ENCODE measurements at regions not wholly inside any gene's neighbourhood (a gene's known extent, or its start where the extent isn't known, plus 50 kb on each side); places are given as distances from the start of the nearest gene placed in this dataset.

GRCh38 chr14:83624541-83624940 is 1905.4 kb upstream of the FLRT2 start:
- CTCF ChIA-PET = no interaction called here
- no peak for TF ChIP-seq ZNF239 (tag by site-specific recombination; IDR thresholded peaks at IDR 0.05)
- TF ChIP-seq ZNF514 (tag by site-specific recombination; IDR thresholded peaks at IDR 0.05) = no peak
- TF ChIP-seq ZNF76 (tag by site-specific recombination; IDR thresholded peaks at IDR 0.05; ENCODE audit: borderline replicate concordance, low read depth) = no peak
- TF ChIP-seq GLI2 (tag by site-specific recombination; IDR thresholded peaks at IDR 0.05; ENCODE audit: borderline replicate concordance, low read depth) = no peak
- no peak for TF ChIP-seq ZSCAN23 (tag by site-specific recombination; IDR thresholded peaks at IDR 0.05)
- no peak for TF ChIP-seq ZNF311 (tag by site-specific recombination; IDR thresholded peaks at IDR 0.05; ENCODE audit: borderline replicate concordance)
- TF ChIP-seq HOXC10 (CRISPR knock-in tag; IDR thresholded peaks at IDR 0.05) = no peak
- TF ChIP-seq ZNF2 (tag by site-specific recombination; IDR thresholded peaks at IDR 0.05) = no peak
- TF ChIP-seq ZNF274 (IDR thresholded peaks at IDR 0.05; ENCODE audit: low read length) = no peak
- no peak for TF ChIP-seq ZNF274 (tag by site-specific recombination; IDR thresholded peaks at IDR 0.05; ENCODE audit: borderline replicate concordance)
- no peak for TF ChIP-seq ZNF10 (tag by site-specific recombination; IDR thresholded peaks at IDR 0.05)
- no peak for TF ChIP-seq ZNF473 (tag by site-specific recombination; IDR thresholded peaks at IDR 0.05)
- no peak for TF ChIP-seq ZNF23 (tag by site-specific recombination; IDR thresholded peaks at IDR 0.05; ENCODE audit: borderline replicate concordance)
- no peak for TF ChIP-seq ZNF585B (tag by site-specific recombination; IDR thresholded peaks at IDR 0.05)
- TF ChIP-seq, protein P1, sequence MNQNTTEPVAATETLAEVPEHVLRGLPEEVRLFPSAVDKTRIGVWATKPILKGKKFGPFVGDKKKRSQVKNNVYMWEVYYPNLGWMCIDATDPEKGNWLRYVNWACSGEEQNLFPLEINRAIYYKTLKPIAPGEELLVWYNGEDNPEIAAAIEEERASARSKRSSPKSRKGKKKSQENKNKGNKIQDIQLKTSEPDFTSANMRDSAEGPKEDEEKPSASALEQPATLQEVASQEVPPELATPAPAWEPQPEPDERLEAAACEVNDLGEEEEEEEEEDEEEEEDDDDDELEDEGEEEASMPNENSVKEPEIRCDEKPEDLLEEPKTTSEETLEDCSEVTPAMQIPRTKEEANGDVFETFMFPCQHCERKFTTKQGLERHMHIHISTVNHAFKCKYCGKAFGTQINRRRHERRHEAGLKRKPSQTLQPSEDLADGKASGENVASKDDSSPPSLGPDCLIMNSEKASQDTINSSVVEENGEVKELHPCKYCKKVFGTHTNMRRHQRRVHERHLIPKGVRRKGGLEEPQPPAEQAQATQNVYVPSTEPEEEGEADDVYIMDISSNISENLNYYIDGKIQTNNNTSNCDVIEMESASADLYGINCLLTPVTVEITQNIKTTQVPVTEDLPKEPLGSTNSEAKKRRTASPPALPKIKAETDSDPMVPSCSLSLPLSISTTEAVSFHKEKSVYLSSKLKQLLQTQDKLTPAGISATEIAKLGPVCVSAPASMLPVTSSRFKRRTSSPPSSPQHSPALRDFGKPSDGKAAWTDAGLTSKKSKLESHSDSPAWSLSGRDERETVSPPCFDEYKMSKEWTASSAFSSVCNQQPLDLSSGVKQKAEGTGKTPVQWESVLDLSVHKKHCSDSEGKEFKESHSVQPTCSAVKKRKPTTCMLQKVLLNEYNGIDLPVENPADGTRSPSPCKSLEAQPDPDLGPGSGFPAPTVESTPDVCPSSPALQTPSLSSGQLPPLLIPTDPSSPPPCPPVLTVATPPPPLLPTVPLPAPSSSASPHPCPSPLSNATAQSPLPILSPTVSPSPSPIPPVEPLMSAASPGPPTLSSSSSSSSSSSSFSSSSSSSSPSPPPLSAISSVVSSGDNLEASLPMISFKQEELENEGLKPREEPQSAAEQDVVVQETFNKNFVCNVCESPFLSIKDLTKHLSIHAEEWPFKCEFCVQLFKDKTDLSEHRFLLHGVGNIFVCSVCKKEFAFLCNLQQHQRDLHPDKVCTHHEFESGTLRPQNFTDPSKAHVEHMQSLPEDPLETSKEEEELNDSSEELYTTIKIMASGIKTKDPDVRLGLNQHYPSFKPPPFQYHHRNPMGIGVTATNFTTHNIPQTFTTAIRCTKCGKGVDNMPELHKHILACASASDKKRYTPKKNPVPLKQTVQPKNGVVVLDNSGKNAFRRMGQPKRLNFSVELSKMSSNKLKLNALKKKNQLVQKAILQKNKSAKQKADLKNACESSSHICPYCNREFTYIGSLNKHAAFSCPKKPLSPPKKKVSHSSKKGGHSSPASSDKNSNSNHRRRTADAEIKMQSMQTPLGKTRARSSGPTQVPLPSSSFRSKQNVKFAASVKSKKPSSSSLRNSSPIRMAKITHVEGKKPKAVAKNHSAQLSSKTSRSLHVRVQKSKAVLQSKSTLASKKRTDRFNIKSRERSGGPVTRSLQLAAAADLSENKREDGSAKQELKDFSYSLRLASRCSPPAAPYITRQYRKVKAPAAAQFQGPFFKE (tag by site-specific recombination; IDR thresholded peaks at IDR 0.05; ENCODE audit: borderline replicate concordance) = no peak
- no peak for TF ChIP-seq ZBTB1 (tag by site-specific recombination; IDR thresholded peaks at IDR 0.05)
- no peaks in the 10 kb centered on the region for H3K36me3 ChIP-seq (ENCODE audit: control insufficient read depth in 2 of 2, insufficient read depth in 1 of 2, low read length in 2 of 2)
- H3K4me3 ChIP-seq (ENCODE audit: low read depth, low read length) = no peak overlapping the region
- H3K27ac ChIP-seq (ENCODE audit: extremely low read depth, low read depth, low read length) = no peak overlapping the region
- H3K4me1 ChIP-seq (ENCODE audit: control insufficient read depth, insufficient read depth, low read length) = no peaks in the 10 kb centered on the region
- POLR2A ChIA-PET = no interaction called here
- no peaks in the 10 kb centered on the region for H3K9me3 ChIP-seq (ENCODE audit: control insufficient read depth, insufficient read depth, low read depth, low read length)

DNA sequence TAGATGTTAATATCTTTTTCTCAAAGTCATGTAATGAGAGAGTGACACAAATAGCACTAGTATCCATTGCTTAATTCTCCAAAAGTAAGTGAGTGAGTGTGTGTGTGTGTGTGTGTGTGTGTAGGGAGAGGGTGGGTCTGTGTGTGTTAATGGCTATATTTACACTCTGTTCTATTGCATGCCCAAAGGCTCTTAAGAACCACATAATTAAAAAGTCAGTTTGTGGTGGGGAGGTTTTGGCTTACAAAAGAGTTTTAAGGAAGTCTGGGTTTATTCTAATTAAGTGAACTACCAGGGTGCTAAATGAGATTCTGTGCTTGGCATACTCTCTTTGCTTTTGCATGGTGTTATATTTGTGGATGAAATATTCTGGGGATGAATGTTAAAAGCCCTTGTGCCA is 1897.6 kb upstream of the FLRT2 start:
- H3K27ac ChIP-seq (ENCODE audit: extremely low read depth, low read depth, low read length) = no peak overlapping the region
- ChIA-PET CTCF (no interaction called here), POLR2A (no interaction called here)
- no peaks in the 10 kb centered on the region for H3K36me3 ChIP-seq (ENCODE audit: control insufficient read depth in 2 of 2, insufficient read depth in 1 of 2, low read length in 2 of 2)
- no peaks in the 10 kb centered on the region for H3K9me3 ChIP-seq (ENCODE audit: control insufficient read depth, insufficient read depth, low read depth, low read length)
- H3K4me3 ChIP-seq (ENCODE audit: low read depth, low read length) = no peak overlapping the region
- H3K4me1 ChIP-seq (ENCODE audit: control insufficient read depth, insufficient read depth, low read length) = no peaks in the 10 kb centered on the region
- TF ChIP-seq ZNF692 (tag by site-specific recombination; IDR thresholded peaks at IDR 0.05) = no peak
- no peak for TF ChIP-seq AEBP2 (tag by site-specific recombination; IDR thresholded peaks at IDR 0.05; ENCODE audit: borderline replicate concordance)
- no peak for TF ChIP-seq ZEB2 (tag by site-specific recombination; IDR thresholded peaks at IDR 0.05)
- no peak for TF ChIP-seq OSR2 (tag by site-specific recombination; IDR thresholded peaks at IDR 0.05)
- TF ChIP-seq, protein P2, sequence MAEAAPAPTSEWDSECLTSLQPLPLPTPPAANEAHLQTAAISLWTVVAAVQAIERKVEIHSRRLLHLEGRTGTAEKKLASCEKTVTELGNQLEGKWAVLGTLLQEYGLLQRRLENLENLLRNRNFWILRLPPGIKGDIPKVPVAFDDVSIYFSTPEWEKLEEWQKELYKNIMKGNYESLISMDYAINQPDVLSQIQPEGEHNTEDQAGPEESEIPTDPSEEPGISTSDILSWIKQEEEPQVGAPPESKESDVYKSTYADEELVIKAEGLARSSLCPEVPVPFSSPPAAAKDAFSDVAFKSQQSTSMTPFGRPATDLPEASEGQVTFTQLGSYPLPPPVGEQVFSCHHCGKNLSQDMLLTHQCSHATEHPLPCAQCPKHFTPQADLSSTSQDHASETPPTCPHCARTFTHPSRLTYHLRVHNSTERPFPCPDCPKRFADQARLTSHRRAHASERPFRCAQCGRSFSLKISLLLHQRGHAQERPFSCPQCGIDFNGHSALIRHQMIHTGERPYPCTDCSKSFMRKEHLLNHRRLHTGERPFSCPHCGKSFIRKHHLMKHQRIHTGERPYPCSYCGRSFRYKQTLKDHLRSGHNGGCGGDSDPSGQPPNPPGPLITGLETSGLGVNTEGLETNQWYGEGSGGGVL (tag by site-specific recombination; IDR thresholded peaks at IDR 0.05) = no peak
- TF ChIP-seq ZNF596 (tag by site-specific recombination; IDR thresholded peaks at IDR 0.05) = no peak
- no peak for TF ChIP-seq ZNF701 (tag by site-specific recombination; IDR thresholded peaks at IDR 0.05)
- TF ChIP-seq ZBTB6 (tag by site-specific recombination; IDR thresholded peaks at IDR 0.05) = no peak
- no peak for TF ChIP-seq KLF16 (tag by site-specific recombination; IDR thresholded peaks at IDR 0.05)
- TF ChIP-seq ZNF114 (tag by site-specific recombination; IDR thresholded peaks at IDR 0.05) = no peak
